ENCODE measurements at regions not wholly inside any gene's neighbourhood (a gene's known extent, or its start where the extent isn't known, plus 50 kb on each side); places are given as distances from the start of the nearest gene placed in this dataset.
"Not testable (repeated sequence)": the region's sequence is repeated elsewhere in the genome, so short reads cannot be mapped to it uniquely, and the experiment has no call there.

GRCh38 chr16:29265255-29265853 is 141.2 kb downstream of the NPIPB11 start:
- FAIRE-seq (peak; percentile 97), DNase-seq (ENCODE audit: insufficient read length, low spot score) (peak; percentile 60)

DNA sequence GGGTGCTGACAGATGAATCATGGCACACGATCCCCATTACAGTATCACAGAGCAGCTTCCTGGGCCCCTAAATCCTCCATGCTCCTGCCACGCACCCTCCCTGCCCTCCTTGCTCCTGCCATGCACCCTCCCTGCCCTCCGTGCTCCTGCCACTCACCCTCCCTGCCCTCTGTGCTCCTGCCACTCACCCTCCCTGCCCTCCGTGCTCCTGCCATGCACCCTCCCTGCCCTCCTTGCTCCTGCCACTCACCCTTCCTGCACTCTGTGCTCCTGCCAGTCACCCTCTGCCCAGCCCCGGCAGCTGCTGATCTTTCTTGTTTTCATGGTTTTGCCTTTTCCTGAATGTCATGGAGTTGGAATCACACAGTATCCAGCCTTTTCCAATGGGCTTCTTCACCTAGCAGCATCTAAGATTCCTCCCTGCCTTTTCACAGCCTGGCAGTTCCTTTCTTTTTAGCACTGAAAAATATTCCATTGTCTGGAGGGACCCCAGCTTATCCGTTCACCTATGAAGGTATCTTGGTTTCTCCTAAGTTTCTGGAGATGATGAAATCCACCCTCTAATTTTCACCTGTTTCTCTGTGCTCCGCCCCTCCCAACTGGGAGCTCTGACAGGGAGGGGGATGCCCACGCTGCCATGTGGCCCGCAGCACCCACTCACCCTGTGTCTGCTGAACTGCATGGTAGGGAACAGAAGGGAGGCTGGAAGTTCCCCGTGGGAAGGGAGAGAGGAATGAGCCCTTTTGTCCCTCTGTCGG is 142.3 kb downstream of the NPIPB11 start:
- DNase-seq (ENCODE audit: insufficient read length, low spot score); FAIRE-seq: not testable (repeated sequence)

- not testable (repeated sequence) for FAIRE-seq
Observed at GRCh38 chr16:29262725-29263124, 143.8 kb downstream of the NPIPB11 start.

GRCh38 chr16:29261427-29262248 is 144.9 kb downstream of the NPIPB11 start:
- FAIRE-seq: peak; percentile 71
- DNase-seq (ENCODE audit: insufficient read length, low spot score): not testable (repeated sequence)

More at GRCh38 chr16:29262725-29263124, 143.8 kb downstream of the NPIPB11 start:
- not testable (repeated sequence) for DNase-seq (ENCODE audit: insufficient read length, low spot score)

- not testable (repeated sequence) for FAIRE-seq; DNase-seq (ENCODE audit: insufficient read length, low spot score)
Observed at GRCh38 chr16:29260683-29261426, 145.7 kb downstream of the NPIPB11 start.

GRCh38 chr16:29259635-29260457 is 146.7 kb downstream of the NPIPB11 start:
- not testable (repeated sequence) for FAIRE-seq; DNase-seq (ENCODE audit: insufficient read length, low spot score)

GRCh38 chr16:29258946-29259634 is 147.4 kb downstream of the NPIPB11 start:
- not testable (repeated sequence) for DNase-seq (ENCODE audit: insufficient read length, low spot score); FAIRE-seq

GRCh38 chr16:29257419-29258336 is 148.8 kb downstream of the NPIPB11 start:
- not testable (repeated sequence) for FAIRE-seq; DNase-seq (ENCODE audit: insufficient read length, low spot score)

DNA sequence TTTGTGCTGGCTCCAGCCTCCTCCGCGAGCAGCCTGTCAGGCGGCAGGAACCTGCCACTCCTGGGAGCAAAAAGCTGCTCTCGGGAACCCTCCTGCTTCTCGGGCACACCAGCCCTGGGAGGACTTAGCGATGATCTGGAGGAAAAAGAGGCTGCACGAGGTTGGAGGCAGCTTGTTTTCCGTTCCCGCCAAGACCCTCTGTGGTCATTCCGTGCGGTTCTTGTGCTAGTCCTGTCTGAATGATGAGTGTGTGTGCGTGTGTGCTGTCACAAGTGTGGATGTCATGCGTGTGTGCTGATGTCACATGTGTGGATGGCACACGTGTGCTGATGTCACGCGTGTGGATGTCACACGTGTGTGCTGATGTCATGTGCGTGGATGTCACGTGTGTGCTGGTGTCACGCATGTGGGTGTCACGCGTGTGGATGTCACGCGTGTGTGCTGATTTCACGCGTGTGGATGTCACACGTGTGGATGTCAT is 150.0 kb downstream of the NPIPB11 start:
- no peak for DNase-seq (ENCODE audit: insufficient read length, low spot score)
- FAIRE-seq: peak; percentile 94

GRCh38 chr16:29255957-29256356 is 150.6 kb downstream of the NPIPB11 start:
- not testable (repeated sequence) for FAIRE-seq; DNase-seq (ENCODE audit: insufficient read length, low spot score)

DNA sequence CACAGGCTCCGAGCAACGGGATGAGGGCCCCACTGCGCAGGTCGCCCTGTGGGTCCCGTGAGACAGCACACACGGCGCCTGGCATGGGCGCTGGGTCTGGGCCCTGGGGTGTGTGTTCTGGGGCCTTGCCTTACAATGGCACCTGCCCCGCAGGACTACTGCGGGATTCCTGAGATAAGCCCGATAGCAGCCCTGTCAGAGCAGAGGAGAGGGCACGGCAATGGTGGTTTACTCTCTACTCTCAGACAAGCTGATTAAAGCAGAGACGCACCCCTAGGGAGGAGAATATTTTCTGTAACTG is 151.1 kb downstream of the NPIPB11 start:
- not testable (repeated sequence) for FAIRE-seq

DNA sequence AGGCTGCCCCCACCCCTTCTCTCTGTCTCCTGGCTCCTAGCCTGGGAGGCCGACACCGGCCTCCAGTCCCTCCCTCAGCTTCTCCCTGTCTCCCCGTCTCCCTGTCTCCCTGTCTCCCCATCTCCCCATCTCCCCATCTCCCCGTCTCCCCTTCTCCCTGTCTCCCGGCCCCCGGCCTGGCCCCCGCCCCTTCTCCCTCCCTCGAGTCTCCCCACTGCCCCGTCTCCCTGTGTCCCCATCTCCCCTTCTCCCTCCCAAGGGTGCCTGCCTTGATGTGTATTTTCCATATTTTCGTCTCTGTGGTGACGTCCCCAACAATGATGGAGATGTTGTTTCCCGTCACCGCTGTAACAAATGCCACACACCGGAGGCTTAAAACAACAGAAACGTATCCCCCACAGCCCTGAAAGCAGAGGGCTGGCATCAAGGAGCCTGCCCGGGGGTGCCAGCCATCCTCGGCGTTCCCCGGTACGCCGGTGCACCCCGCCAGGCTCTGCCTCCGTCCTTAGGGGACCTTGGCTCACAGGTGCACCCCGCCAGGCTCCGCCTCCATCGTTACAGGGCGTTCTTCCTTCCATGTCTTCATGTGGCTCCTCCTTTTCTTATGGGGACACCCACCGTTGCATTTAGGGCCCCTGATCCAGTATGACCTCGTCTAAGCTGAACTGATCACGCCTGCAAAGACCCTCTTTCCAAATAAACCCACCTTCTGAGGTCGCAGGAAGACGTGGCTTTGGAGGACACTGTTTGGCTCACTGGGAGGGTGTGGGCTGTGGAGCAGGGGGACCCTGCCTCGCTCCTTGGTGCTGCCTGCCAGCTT is 151.6 kb downstream of the NPIPB11 start:
- DNase-seq (ENCODE audit: insufficient read length, low spot score): no peak

More for the DNA sequence above, 151.1 kb downstream of the NPIPB11 start:
- not testable (repeated sequence) for DNase-seq (ENCODE audit: insufficient read length, low spot score)

DNA sequence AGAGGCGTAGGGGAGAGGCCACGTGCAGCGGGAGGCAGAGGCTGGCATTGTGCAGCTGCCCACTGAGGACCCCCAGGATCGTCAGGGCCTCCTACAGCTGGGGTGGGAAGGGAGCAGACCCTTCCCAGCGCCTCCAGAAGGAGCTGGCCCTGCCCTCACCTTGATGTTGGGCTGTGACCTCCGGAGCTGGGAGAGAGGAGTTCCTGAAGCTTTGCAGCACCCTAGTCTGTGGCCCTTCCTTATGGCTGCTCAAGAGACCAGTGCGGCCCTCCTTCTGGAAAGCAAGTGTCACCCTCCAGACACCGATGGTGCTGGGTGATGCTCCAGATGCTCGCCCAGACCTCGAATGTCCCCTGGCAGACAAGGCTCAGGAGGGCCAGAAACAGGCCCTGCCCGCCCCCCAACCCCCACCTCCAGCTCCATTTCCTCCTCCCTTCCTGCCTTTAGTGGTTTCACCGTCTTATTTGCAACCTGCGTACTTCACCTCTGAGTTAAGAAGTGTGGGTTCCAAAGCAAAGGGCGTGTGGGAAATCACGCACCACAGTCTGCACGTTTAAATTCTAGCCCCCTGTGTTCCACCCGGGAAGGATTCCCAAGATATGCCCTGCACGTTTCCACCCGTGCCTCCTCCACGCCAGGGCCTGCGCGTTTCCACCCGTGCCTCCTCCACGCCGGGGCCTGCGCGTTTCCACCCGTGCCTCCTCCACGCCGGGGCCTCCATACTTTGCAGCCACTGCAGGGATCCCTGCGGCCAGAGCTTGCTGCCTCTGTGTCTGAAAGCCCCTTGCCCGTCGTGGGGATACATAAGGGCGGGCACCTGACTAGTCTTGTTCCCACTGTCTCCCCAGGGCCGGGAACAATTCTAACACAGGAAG is 152.6 kb downstream of the NPIPB11 start:
- DNase-seq (ENCODE audit: insufficient read length, low spot score): not testable (repeated sequence)
- peak; percentile 64 for FAIRE-seq

More for the DNA sequence above, 151.6 kb downstream of the NPIPB11 start:
- FAIRE-seq: no peak

DNA sequence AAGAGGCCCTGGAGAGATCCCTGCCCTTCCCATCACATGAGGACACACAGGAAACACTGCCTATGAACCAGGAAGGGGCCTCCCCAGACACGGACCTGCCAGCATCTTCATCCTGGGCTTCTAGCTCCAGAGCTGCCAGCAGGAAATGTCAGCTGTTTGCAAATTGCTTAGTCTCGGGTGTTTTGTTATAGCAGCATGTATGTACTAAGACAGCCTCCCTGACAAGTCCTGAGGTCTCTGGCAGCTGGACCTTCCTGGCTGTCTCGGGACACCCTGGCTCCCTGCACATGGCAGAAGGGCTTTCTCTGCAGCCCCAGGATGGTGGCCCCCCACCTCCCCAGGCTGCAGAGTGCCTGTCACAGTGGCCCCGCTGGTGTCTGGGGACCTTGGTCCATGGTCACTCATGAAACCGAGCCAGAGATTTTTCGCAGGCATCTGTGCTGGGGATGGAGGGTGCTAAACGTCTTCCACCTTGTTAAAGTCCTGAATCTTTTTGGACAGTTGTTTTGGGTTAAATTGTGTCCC is 153.4 kb downstream of the NPIPB11 start:
- not testable (repeated sequence) for FAIRE-seq; DNase-seq (ENCODE audit: insufficient read length, low spot score)

DNA sequence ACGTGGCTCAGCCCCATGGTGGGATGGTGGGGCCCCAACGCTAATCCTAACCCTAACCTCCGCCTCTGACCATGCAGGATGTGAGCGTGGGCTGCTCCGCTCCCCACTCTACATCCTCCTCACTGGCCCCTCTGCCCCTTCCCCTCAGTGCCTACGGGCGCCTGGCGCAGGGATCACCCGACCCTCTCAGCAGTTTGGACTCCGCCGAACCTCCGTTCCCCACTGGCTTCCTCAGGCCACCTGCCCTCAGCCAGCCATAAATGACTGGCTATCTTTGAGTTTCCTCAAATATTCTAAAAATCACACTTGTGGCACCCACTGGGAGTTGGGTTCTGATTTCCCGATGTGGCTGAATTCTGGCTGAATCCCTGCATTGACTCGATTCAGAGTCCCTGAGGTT is 154.2 kb downstream of the NPIPB11 start:
- not testable (repeated sequence) for DNase-seq (ENCODE audit: insufficient read length, low spot score); FAIRE-seq

DNA sequence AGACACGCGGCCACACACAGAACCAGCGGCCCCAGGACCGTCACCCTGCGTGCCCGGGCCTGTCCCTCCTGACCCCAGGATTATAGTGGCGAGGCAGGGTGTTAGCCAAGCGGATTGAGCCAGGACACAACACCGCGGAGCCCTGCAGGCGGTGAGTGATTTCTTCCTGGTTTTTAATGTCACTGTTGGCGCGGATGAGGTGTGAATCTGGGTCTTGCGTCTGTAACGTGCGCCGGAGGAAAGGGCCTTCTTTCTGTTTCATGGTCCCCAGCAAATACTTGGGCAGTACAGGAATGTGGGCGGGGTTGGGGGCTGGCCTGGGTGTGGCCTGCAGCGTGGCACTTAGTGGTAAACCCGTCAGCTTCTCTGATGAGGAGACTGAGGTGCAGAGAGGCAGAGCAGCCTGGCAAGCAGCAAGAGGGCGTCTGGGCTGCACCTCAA is 154.9 kb downstream of the NPIPB11 start:
- peak; percentile 13 for FAIRE-seq
- not testable (repeated sequence) for DNase-seq (ENCODE audit: insufficient read length, low spot score)

Measured in HTR-8/SVneo (cell line).